ENCODE measurements at regions not wholly inside any gene's neighbourhood (a gene's known extent, or its start where the extent isn't known, plus 50 kb on each side); places are given as distances from the start of the nearest gene placed in this dataset.

DNA sequence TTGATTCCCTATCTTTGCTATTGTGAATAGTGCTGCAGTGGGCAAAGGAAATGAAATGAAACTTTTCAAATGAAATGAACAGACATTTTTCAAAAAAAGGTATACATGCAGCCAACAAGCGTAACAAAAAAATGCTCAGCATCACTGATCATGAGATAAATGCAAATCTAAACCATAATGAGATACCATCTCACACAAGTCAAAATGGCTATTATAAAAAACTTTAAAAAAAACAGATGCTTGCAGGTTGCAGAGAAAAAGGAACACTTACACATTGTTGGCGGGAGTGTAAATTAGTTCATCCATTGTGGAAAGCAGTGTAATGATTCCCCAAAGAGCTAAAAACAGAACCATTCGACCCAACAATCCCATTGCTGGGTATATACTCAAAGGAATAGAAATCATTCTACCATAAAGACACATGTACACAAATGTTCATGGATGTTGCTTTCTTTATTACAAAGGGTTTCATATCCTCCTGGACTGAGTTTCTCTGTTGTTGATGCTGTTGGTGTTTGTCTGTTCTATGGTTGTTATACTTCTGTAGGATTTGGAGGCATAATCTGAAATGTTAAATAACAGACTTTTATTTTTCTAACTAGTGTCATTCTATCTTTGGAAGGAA is 99.3 kb upstream of the SOX9 start:
- no peaks in the 10 kb centered on the region for H3K9me3 ChIP-seq (ENCODE audit: insufficient read depth, low read depth, low read length)
- H3K4me3 ChIP-seq (ENCODE audit: low read length) = no peak overlapping the region
- no peak overlapping the region for H3K27ac ChIP-seq (ENCODE audit: low read length)
- H3K9ac ChIP-seq (ENCODE audit: low read depth, low read length) = no peak overlapping the region
- no peaks in the 10 kb centered on the region for H3K27me3 ChIP-seq (ENCODE audit: insufficient read depth, low read length)
- no peaks in the 10 kb centered on the region; the same call in 1 of the 2 replicates for H3K4me1 ChIP-seq (ENCODE audit: insufficient read depth, low read length)
- H3K36me3 ChIP-seq (ENCODE audit: insufficient read depth, low read depth, low read length) = no peaks in the 10 kb centered on the region

DNA sequence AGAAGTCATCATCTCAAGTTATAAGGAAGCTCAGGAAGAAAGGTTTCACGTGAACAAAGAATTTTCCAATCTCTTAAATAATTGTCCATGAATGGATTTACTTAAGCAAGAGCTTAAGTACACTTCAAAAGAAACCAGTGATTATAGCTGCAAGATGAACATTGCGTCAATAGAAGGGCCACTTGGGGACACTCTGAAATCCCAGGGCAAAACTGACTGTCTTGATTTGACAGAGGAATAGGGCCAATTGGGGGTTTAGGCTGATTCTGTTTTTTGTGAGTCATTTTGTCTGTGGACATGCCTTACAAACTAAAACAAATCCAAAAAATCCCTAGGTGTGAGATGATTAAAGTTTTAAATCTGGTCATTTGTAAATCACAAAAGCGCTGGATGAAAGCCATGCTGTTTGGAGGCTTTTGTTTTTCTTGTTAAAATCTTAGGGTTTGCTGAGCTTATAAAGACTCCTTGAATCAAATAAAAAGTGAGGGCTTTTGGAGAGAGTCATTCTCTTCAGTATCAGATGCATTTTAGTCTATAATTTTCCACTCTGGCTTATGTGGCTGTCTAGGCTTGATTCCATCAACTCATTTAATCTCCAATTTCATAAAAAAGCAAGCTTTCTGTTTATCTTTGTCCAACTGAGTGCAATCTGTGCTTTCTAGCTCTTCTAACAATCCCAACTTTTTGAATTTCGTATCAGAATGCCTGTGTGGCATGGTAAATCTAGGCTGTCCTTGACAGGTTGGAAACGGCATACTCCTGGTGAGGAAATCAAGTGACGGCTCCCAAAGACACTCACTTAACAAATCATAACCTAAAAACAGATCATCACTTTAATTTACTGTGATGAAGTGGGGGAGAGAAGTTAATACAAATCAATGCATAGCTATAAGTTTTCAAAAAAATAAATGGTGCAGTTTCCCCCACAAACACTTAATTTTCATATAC is 98.2 kb upstream of the SOX9 start:
- Histone ChIP-seq H3K9me3 (ENCODE audit: insufficient read depth, low read depth, low read length) (no peaks in the 10 kb centered on the region), H3K4me3 (ENCODE audit: low read length) (no peak overlapping the region), H3K36me3 (ENCODE audit: insufficient read depth, low read depth, low read length) (no peaks in the 10 kb centered on the region), H3K4me1 (ENCODE audit: insufficient read depth, low read length) (peaks cover 3% of the 10 kb centered on the region; the same call in 1 of the 2 replicates), H3K9ac (ENCODE audit: low read depth, low read length) (no peak overlapping the region), H3K27me3 (ENCODE audit: insufficient read depth, low read length) (no peaks in the 10 kb centered on the region), H3K27ac (ENCODE audit: low read length) (no peak overlapping the region)

DNA sequence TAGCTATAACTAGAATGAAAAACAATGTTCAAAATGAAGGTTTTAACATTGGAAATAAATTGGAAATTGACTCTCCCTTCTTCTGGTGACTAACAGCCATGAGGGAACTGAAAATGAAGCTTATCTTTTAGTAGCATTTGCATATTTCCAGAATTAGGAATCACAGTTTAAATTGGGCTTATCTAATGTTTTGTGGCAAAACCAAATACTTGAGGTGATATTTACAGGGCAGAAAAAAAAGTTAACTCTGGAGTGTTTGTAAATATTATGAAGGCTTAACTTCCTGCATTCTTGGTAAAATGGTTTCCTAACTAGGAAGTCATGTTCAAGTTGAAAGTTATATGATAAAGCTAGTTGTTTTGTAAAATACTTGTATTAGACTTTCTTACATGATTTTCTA is 96.4 kb upstream of the SOX9 start:
- H3K9ac ChIP-seq (ENCODE audit: low read depth, low read length) = no peak overlapping the region
- H3K9me3 ChIP-seq (ENCODE audit: insufficient read depth, low read depth, low read length) = no peaks in the 10 kb centered on the region
- H3K4me3 ChIP-seq (ENCODE audit: low read length) = no peak overlapping the region
- no peaks in the 10 kb centered on the region for H3K36me3 ChIP-seq (ENCODE audit: insufficient read depth, low read depth, low read length)
- H3K4me1 ChIP-seq (ENCODE audit: insufficient read depth, low read length) = peaks cover 11% of the 10 kb centered on the region
- no peak overlapping the region for H3K27ac ChIP-seq (ENCODE audit: low read length)
- H3K27me3 ChIP-seq (ENCODE audit: insufficient read depth, low read length) = peaks cover 8% of the 10 kb centered on the region; the same call in 1 of the 2 replicates

- Histone ChIP-seq H3K9me3 (ENCODE audit: insufficient read depth, low read depth, low read length) (no peaks in the 10 kb centered on the region), H3K9ac (ENCODE audit: low read depth, low read length) (no peak overlapping the region), H3K36me3 (ENCODE audit: insufficient read depth, low read depth, low read length) (no peaks in the 10 kb centered on the region), H3K4me3 (ENCODE audit: low read length) (no peak overlapping the region), H3K27ac (ENCODE audit: low read length) (no peak overlapping the region), H3K27me3 (ENCODE audit: insufficient read depth, low read length) (peaks cover 8% of the 10 kb centered on the region; the same call in 1 of the 2 replicates), H3K4me1 (ENCODE audit: insufficient read depth, low read length) (peaks cover 16% of the 10 kb centered on the region)
These were observed 95.7 kb upstream of the SOX9 start for GRCh38 chr17:72025113-72025512.

- Histone ChIP-seq H3K27ac (ENCODE audit: low read length) (no peak overlapping the region), H3K36me3 (ENCODE audit: insufficient read depth, low read depth, low read length) (no peaks in the 10 kb centered on the region), H3K4me1 (ENCODE audit: insufficient read depth, low read length) (peaks cover 31% of the 10 kb centered on the region), H3K4me3 (ENCODE audit: low read length) (peak overlapping the region; percentile 55), H3K27me3 (ENCODE audit: insufficient read depth, low read length) (peaks cover 8% of the 10 kb centered on the region; the same call in 1 of the 2 replicates), H3K9me3 (ENCODE audit: insufficient read depth, low read depth, low read length) (no peaks in the 10 kb centered on the region), H3K9ac (ENCODE audit: low read depth, low read length) (peak overlapping the region; percentile 63; the same call in 1 of the 2 replicates)
These were observed 90.5 kb upstream of the SOX9 start for GRCh38 chr17:72030067-72030899.

DNA sequence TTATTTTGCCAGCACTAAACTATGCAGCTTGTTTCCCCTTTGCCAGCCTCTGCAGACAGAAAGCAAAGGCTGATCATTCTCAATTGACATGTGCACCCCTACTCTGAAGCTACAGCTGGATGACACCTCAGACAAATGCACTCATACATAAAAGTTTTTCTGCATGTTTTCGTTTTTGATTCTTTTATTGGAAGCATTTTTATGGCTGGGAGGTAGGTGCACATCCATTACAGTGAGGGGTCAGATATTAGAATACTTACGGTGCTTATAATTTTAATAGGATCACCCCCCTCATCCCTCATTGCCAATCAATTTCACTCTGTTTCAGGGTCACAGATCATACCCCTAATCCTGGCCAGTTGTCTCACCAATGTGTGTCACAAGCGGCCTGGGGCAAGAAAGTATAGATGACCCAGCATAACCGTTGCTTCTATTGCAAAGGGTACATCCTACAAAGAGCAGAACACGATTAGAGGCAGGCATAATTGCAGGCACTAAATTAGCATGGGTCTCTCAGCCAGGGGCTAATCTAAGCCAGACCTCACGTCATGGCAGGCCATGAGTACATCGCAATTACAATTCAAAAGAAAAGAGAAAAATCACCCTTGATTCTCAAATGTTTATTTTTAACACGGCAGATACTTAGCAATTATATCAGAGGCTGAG is 89.5 kb upstream of the SOX9 start:
- Histone ChIP-seq H3K27ac (ENCODE audit: low read length) (no peak overlapping the region), H3K4me3 (ENCODE audit: low read length) (peak overlapping the region; percentile 55), H3K9ac (ENCODE audit: low read depth, low read length) (no peak overlapping the region), H3K36me3 (ENCODE audit: insufficient read depth, low read depth, low read length) (no peaks in the 10 kb centered on the region), H3K9me3 (ENCODE audit: insufficient read depth, low read depth, low read length) (no peaks in the 10 kb centered on the region), H3K4me1 (ENCODE audit: insufficient read depth, low read length) (peaks cover 31% of the 10 kb centered on the region), H3K27me3 (ENCODE audit: insufficient read depth, low read length) (peaks cover 8% of the 10 kb centered on the region; the same call in 1 of the 2 replicates)

GRCh38 chr17:72033334-72033733 is 87.5 kb upstream of the SOX9 start:
- H3K9me3 ChIP-seq (ENCODE audit: insufficient read depth, low read depth, low read length) = no peaks in the 10 kb centered on the region
- peaks cover 7% of the 10 kb centered on the region; the same call in 1 of the 2 replicates for H3K27me3 ChIP-seq (ENCODE audit: insufficient read depth, low read length)
- H3K4me3 ChIP-seq (ENCODE audit: low read length) = no peak overlapping the region
- H3K4me1 ChIP-seq (ENCODE audit: insufficient read depth, low read length) = peaks cover 28% of the 10 kb centered on the region
- H3K36me3 ChIP-seq (ENCODE audit: insufficient read depth, low read depth, low read length) = no peaks in the 10 kb centered on the region
- no peak overlapping the region for H3K9ac ChIP-seq (ENCODE audit: low read depth, low read length)
- H3K27ac ChIP-seq (ENCODE audit: low read length) = no peak overlapping the region

DNA sequence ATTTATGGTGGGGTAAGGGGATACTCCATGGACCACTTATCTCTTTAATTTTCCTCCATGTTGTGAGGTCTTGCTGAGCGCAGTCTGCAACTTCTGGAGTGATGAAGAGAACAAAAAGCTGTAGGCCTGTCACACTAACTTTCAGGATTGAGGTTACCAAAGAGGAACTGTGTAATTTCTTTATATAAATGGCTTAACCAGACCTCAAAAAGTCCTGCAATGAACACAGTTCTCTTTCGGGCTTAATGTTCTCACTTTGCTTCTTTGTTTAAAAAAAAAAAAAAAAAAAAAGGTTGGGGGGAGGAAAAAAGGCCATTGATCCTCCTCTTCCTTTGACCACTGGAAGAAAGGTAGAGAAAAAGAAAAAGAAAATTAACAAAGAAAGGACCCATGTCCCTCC is 86.8 kb upstream of the SOX9 start:
- Histone ChIP-seq H3K27me3 (ENCODE audit: insufficient read depth, low read length) (peaks cover under 1% of the 10 kb centered on the region; the same call in 1 of the 2 replicates), H3K4me1 (ENCODE audit: insufficient read depth, low read length) (peaks cover 25% of the 10 kb centered on the region; the same call in 1 of the 2 replicates), H3K9me3 (ENCODE audit: insufficient read depth, low read depth, low read length) (no peaks in the 10 kb centered on the region), H3K27ac (ENCODE audit: low read length) (no peak overlapping the region), H3K9ac (ENCODE audit: low read depth, low read length) (no peak overlapping the region), H3K4me3 (ENCODE audit: low read length) (no peak overlapping the region), H3K36me3 (ENCODE audit: insufficient read depth, low read depth, low read length) (no peaks in the 10 kb centered on the region)

DNA sequence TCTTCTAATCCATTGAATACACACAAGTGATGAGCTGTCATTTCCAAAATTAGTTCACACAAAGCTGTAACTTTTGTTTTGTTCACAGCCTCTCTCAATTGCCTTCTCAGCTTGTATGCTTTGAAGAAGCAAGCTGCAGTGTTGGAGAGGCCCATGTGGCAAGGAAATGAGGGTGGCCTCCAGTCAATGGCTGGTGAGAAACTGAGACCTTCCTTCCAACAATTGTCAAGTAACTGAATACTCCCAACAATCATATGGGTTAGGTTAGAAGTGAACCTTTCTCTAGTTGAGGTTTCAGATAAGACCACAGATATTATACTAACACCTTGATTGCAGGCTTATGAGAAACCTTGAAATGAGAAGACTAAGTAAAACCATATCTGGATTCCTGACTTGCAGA is 82.4 kb upstream of the SOX9 start:
- Histone ChIP-seq H3K9ac (ENCODE audit: low read depth, low read length) (no peak overlapping the region), H3K27me3 (ENCODE audit: insufficient read depth, low read length) (no peaks in the 10 kb centered on the region), H3K9me3 (ENCODE audit: insufficient read depth, low read depth, low read length) (no peaks in the 10 kb centered on the region), H3K27ac (ENCODE audit: low read length) (no peak overlapping the region), H3K4me1 (ENCODE audit: insufficient read depth, low read length) (peaks cover 9% of the 10 kb centered on the region; the same call in 1 of the 2 replicates), H3K4me3 (ENCODE audit: low read length) (no peak overlapping the region), H3K36me3 (ENCODE audit: insufficient read depth, low read depth, low read length) (no peaks in the 10 kb centered on the region)

DNA sequence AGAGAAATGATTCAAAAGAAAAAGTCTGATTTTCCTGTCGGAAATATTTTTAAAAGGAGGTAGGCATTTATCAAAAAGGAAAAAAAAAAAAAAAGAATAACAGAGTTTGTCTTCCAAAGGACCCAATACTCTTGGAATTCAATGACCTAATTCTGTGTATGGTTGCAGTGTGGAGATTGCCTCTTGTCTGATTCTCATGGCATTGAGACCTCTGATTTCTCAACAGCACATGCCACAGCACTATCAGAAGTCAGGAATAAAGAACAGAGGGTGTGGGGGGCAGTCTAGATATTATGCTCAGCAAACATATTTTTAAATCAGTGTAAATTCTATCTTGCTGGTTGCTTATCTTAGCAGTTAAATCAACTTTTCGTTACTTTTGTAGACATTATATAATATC is 81.3 kb upstream of the SOX9 start:
- H3K36me3 ChIP-seq (ENCODE audit: insufficient read depth, low read depth, low read length) = no peaks in the 10 kb centered on the region
- no peak overlapping the region for H3K27ac ChIP-seq (ENCODE audit: low read length)
- peaks cover 2% of the 10 kb centered on the region; the same call in 1 of the 2 replicates for H3K4me1 ChIP-seq (ENCODE audit: insufficient read depth, low read length)
- no peaks in the 10 kb centered on the region for H3K9me3 ChIP-seq (ENCODE audit: insufficient read depth, low read depth, low read length)
- no peak overlapping the region for H3K9ac ChIP-seq (ENCODE audit: low read depth, low read length)
- no peak overlapping the region for H3K4me3 ChIP-seq (ENCODE audit: low read length)
- no peaks in the 10 kb centered on the region for H3K27me3 ChIP-seq (ENCODE audit: insufficient read depth, low read length)

- no peak overlapping the region for H3K4me3 ChIP-seq (ENCODE audit: low read length)
- H3K27me3 ChIP-seq (ENCODE audit: insufficient read depth, low read length) = no peaks in the 10 kb centered on the region
- no peaks in the 10 kb centered on the region for H3K4me1 ChIP-seq (ENCODE audit: insufficient read depth, low read length)
- H3K27ac ChIP-seq (ENCODE audit: low read length) = no peak overlapping the region
- H3K9me3 ChIP-seq (ENCODE audit: insufficient read depth, low read depth, low read length) = no peaks in the 10 kb centered on the region
- no peaks in the 10 kb centered on the region for H3K36me3 ChIP-seq (ENCODE audit: insufficient read depth, low read depth, low read length)
- H3K9ac ChIP-seq (ENCODE audit: low read depth, low read length) = no peak overlapping the region
These were observed 74.6 kb upstream of the SOX9 start for GRCh38 chr17:72046178-72046577.

Data from iPS-20b (cell line).